HG03196 (cell line): ENCODE measurements at regions not wholly inside any gene's neighbourhood (a gene's known extent, or its start where the extent isn't known, plus 50 kb on each side); places are given as distances from the start of the nearest gene placed in this dataset.
A peak's percentile ranks its signal among the peaks of the same experiment; 100 is the strongest.

ENCODE experiments used
- ATAC-seq: cut with Tn5 transposase; IDR thresholded peaks from one replicate; pipeline ENCODE4 v1.9.1; 2021; ENCODE audit not compliant: unreplicated experiment

DNA sequence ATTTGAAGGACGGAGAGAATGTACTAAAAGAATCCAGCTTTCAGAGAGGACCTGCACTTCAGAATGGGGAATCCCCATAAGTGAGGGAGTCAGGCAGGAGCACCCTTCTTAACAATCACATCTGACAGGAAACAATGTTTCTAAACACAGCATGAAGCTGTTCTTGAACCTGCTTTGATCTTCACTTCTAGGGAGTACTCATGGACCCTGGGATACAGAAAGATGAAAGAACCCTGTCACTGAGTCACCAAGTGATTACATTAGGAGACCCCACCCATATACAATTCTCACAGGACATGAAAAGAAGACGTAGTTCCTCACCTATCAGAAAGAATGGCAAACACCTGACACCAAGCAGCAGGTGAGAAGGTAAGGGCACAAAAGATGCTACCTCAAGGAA, 296.9 kb upstream of the ZC3H12C start:
- no peak for ATAC-seq

DNA sequence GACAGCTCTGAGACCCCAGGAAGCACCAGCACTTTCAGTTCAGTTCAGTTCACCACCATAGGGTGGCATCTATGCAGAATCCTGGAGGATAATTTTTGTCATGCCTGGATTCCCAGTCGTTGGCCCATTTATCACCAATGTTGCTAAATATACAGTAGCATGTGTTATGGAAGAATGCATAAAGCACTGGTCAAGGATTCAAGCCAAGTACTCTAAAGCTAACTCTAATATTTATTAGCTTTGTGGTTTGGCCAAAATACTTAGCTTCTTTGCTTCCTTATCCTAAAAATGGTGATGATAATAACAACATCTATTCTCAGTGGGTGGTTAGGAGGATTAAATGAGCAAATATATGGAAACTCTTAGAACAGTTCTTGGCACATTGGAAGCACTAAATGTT, 294.7 kb upstream of the ZC3H12C start:
- no peak for ATAC-seq

- no peak for ATAC-seq
Observed at GRCh38 chr11:109799604-109800003, 293.6 kb upstream of the ZC3H12C start.

GRCh38 chr11:109804911-109805310, 288.3 kb upstream of the ZC3H12C start:
- no peak for ATAC-seq

DNA sequence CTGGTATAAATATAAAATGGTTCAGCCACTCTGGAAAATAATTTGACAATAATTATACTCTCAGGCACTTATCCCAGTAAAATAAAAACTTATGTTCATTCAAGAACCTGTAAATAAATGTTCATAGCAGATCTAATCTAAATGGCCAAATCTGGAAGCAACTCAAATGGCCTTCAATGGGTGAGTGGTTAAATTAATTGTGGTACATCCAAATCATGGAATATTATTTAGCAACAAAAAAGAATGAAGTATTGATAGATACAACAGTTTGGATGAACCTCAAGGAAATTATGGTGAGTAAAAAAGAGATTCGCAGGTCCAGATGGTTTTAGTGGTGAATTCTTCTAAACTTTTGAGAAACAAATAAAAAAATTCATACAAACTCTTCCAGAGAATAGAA, 287.0 kb upstream of the ZC3H12C start:
- ATAC-seq = no peak

DNA sequence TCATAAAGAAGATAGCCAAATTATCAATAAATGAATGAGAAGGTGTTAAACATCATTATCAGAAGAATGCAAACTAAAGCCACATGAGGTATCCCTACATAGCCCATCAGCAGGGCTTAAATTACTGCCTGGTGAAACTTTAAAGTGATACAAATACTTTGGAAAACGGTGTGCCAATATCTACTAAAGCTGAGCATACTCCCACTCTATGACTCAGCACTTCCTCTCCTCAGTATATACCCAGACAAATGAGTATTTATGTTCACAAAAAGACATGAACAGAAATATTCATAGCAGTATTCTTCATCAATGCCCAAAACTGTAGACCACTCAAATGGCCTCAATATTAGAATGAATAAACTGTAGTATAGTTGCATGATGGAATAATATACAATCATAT, 284.6 kb upstream of the ZC3H12C start:
- ATAC-seq = no peak

DNA sequence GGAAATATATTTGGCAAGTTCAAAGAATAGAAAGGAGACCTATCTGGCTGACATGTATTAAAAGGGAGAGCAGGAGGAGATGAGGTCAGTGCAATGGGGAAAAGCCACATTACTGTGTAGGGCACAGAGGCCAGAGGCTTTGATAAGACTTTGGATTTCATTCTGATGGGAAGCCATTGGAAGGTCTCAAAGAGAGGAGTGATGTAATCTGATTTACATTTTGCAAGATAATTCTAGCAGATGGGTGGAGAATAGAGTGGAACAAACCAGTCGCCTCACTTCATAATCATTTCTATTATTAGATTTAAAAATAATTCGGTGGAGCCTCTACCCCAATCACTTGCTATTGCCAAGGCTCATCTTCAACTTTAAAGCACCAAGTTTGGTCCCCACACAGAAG, 278.4 kb upstream of the ZC3H12C start:
- ATAC-seq = no peak

DNA sequence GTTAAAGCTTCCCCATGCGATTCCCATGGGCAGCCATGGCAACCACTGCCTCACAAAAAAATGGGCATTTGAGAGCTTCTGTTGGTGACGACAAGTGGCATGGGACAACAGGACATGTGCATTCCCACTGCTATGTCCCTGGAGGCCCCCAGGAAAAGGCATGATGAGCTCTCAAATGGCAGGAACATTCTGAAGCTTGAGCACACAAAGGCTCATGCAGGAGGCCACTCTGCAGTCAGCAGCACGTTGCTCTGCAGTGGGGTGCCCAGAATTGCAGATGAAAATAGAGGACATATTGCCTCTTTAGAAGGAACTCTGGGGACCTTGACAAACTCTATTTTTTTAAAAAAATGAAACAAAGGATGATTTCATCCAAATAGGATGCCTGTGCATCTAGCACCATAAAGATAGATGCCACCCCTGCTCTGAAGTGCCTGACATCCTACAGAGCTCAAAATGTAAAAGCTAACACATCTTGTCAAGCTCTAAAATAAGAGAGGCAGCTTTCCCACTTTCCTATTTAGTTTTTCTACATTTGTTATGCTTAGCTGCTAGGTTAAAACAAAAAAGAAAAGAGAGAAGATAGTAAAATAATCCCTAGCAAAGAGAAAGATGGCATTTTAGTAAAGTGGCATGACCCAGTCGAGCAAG, 277.6 kb upstream of the ZC3H12C start:
- no peak for ATAC-seq

- no peak for ATAC-seq
Observed at GRCh38 chr11:109818290-109818689, 274.9 kb upstream of the ZC3H12C start.

DNA sequence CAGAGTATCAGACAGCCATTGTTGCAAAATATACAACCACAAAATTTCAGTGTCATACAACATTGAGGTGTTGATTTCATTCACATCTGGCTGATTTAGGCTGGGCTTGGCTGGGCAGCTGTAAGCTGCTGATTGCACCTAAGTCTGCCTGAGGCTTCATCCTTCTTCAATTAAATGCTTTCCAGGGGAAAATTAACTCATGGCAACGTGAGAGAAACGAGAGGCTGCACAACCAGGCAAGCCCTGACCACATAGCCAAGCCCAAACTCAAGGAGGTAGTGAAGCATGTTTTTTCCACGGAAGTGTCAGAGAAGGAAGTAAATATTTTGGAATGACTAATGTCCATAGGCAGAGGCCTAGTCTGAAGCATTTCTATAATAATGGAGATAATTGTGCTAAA, 273.8 kb upstream of the ZC3H12C start:
- no peak for ATAC-seq

DNA sequence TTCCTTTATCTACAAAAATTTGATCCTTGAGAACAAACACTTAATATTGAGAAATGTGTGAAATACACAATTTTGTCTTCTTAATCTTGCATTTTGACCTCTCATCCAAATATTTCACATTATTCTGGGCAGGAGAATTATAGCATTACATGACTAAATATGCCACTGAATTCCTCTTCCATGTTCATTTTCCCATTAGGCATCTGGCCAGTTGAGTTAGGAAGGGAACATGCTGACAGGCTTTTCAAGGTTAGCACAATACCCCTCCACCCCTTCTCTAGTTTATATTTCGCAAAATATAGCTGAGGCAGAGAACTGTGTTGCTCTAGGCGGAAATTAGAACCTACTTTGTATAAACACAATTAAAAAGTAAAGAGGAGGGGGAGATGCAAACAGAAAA, 271.7 kb upstream of the ZC3H12C start:
- ATAC-seq = no peak

DNA sequence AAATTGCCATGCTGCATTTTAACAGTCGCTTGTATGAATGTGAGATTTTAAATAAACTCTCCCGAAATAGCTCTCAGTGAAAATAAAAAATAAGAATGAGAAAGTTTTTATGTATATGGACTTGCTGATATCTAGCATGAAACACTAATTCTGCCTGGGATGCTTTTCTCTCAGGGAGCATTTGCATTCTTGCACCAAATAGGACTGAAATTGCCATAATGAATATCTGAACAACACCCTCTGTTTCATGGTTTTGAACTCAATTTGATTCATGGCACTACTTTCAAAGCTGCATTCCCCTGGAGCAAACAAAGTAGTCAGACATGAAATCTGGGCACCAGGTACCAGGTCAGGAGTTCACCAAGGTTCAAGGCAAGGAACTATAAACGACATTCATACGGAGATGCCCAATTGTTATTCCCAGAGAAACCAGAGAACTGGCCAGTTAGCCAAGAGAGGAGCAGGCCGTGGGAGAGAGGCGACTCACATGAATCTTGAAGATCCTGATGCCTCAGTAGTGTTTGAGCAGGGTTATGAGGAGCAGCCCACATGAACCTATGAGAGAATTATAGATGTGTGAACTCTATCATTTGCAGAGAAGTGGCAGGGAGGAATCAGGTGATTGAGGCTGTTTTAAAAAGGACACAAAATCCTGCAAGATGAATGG, 270.6 kb upstream of the ZC3H12C start:
- ATAC-seq = no peak

DNA sequence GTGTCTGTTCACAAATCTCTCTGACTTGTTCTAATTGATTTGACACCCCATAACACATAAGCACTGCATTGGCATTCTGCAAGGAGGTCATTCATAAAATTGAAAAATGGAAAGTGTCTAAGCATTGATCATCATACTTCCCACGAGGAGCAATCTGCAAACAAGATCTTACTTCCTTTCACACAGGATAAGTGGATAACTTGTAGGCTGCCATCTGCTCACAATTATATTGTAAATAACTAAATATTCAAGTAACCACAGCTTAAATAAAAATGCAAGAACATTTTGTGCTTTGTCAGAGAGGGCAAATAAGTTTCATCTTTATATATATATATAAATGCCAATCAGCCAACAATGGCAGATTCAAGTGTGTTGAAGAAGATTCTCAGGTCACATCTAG, 264.8 kb upstream of the ZC3H12C start:
- no peak for ATAC-seq

- ATAC-seq = no peak
Observed at GRCh38 chr11:109838026-109838425, 255.2 kb upstream of the ZC3H12C start.

- no peak for ATAC-seq
Observed at GRCh38 chr11:109845437-109845836, 247.8 kb upstream of the ZC3H12C start.

- no peak for ATAC-seq
Observed at GRCh38 chr11:109847621-109848020, 245.6 kb upstream of the ZC3H12C start.

DNA sequence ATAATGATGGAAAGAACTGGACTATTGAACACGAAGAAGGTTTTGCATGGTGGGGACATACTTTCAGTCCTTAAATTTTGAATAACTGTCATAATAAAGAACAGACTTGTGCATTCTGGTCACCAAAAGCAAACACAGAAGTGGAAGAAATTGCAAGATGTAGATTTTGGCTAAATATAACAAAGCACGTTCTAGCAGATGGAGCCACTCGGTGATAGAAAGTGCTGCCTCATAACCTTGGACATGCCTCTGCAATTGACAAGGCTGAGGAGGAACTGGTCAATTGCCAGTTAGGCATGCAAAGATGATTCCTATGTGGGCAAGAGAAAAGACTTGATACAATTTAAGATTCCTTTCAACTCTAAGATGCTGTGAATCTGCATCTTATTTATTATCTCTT, 244.1 kb upstream of the ZC3H12C start:
- no peak for ATAC-seq

- no peak for ATAC-seq
Observed at GRCh38 chr11:109849946-109850345, 243.2 kb upstream of the ZC3H12C start.

DNA sequence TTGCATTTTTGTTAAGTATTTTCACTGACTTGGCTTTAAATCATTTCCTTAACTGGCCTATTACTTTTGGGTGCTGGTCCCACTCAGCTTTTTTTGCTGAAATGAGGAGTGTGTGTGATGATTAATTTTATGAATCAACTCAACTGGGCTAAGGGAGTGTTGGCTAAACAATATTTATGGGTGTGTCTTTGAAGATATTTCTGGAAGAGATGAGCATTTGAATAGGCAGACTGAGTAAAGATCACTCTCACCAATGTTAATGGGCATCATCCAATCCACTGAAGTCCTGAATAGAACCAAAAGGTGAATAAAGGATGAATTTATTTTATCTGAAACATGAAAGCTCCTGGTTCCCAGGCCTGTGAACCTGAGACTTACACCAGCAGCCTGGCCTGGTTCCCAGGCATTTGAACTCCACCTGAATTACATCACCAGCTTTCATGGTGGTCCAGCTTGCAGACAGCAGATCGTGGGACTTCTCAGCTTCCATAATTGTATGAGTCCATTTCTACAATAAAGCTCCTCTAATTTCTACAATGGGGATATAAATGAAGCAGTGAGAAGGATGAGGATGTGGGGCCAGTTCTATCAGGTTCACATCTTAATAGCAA, 241.3 kb upstream of the ZC3H12C start:
- ATAC-seq = no peak

- peak; percentile 79 for ATAC-seq
Observed at GRCh38 chr11:109853156-109853776, 239.9 kb upstream of the ZC3H12C start.

- no peak for ATAC-seq
Observed at GRCh38 chr11:109854731-109855130, 238.5 kb upstream of the ZC3H12C start.

DNA sequence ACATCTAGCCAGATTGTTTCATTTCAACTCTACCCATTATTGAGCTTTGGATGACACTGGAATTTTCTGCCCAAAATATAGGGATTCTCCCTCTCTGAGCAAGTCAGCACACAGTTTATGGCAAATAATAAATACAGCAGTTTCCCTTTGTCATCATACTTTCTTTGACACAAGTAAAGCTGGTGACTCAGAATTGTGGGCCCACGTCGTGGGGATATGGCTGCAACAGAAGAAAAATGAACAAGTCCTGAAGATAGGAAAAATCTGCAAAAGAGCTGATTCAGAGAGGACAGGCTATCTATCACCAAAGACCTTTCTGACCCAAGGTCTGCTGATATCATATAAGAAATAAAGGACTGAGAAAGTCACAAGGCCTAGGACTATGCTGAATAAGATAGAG, 236.3 kb upstream of the ZC3H12C start:
- no peak for ATAC-seq
